ENCODE measurements at regions not wholly inside any gene's neighbourhood (a gene's known extent, or its start where the extent isn't known, plus 50 kb on each side); places are given as distances from the start of the nearest gene placed in this dataset.

DNA sequence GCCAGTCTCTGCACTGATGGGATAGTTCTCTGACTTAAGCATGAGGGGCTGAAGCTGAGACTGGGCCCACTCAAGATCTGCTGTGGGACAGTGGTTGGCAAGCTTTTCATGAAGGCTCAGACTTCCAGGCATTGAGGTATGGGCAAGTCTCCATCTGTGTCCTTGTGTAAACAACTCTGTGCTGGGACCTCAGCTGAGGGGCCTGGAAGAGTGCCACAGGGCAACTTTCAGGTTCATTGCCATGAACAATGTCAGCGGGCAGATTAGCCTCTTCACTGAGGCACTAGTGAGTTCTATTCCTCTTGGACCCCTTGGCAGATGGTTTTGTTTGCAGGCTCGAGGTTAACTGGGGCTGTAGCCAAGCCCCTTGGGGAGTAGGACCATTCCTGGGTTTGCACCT is 127.1 kb downstream of the MRPS30 start:
- intact Hi-C loops (cut with DNase I; ENCODE audit: low total_unique reads) (no loop called here), in situ Hi-C loops (cut with MboI; ENCODE audit: low sequenced_read_pairs in 4 of 4) (no loop called here)
- Histone ChIP-seq H3K27ac (no peak overlapping the region), H3K4me3 (no peak overlapping the region), H3K9me3 (no peaks in the 10 kb centered on the region), H3K4me1 (no peaks in the 10 kb centered on the region), H3K27me3 (no peaks in the 10 kb centered on the region), H3K36me3 (no peaks in the 10 kb centered on the region)
- no peak for TF ChIP-seq POLR2A (IDR thresholded peaks at IDR 0.05)
- TF ChIP-seq, protein P1, sequence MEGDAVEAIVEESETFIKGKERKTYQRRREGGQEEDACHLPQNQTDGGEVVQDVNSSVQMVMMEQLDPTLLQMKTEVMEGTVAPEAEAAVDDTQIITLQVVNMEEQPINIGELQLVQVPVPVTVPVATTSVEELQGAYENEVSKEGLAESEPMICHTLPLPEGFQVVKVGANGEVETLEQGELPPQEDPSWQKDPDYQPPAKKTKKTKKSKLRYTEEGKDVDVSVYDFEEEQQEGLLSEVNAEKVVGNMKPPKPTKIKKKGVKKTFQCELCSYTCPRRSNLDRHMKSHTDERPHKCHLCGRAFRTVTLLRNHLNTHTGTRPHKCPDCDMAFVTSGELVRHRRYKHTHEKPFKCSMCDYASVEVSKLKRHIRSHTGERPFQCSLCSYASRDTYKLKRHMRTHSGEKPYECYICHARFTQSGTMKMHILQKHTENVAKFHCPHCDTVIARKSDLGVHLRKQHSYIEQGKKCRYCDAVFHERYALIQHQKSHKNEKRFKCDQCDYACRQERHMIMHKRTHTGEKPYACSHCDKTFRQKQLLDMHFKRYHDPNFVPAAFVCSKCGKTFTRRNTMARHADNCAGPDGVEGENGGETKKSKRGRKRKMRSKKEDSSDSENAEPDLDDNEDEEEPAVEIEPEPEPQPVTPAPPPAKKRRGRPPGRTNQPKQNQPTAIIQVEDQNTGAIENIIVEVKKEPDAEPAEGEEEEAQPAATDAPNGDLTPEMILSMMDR (IDR thresholded peaks at IDR 0.05 in 4 of 5, conservative IDR thresholded peaks at IDR 0.05 in 1 of 5): no peak
- DNase-seq (no peak), ATAC-seq (no peak)

DNA sequence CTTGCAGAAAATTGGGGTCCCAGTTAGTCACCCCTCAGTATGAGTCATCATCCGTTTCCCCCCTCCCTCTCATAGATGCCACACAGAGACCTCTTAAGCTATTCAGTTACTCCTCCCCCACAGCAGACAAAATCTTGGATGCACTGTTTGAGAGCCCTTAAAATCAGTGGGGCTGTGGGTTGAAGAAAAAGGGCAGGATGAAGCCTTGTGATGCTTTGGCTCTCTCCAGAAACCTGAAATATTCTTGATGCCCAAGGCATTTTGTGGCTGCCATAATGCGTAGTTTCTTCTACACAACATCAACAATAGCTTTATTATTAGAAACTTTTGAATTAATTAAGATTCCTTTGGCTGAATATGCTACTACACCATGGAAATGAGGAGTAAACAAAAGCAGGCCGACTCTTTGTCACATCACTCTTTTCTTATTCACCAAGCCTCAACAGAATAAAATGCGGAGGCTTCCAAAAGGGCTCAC is 133.8 kb downstream of the MRPS30 start:
- no peaks in the 10 kb centered on the region for H3K27me3 ChIP-seq
- no peak for ATAC-seq
- no peak overlapping the region for H3K27ac ChIP-seq
- no peaks in the 10 kb centered on the region for H3K36me3 ChIP-seq
- DNase-seq: no peak
- H3K9me3 ChIP-seq: no peaks in the 10 kb centered on the region
- in situ Hi-C loops (cut with MboI; ENCODE audit: low sequenced_read_pairs in 4 of 4) (no loop called here), intact Hi-C loops (cut with DNase I; ENCODE audit: low total_unique reads) (no loop called here)
- no peak overlapping the region for H3K4me3 ChIP-seq
- no peaks in the 10 kb centered on the region for H3K4me1 ChIP-seq
- TF ChIP-seq, protein P1 (IDR thresholded peaks at IDR 0.05 in 4 of 5, conservative IDR thresholded peaks at IDR 0.05 in 1 of 5): no peak
- no peak for TF ChIP-seq POLR2A (IDR thresholded peaks at IDR 0.05)

DNA sequence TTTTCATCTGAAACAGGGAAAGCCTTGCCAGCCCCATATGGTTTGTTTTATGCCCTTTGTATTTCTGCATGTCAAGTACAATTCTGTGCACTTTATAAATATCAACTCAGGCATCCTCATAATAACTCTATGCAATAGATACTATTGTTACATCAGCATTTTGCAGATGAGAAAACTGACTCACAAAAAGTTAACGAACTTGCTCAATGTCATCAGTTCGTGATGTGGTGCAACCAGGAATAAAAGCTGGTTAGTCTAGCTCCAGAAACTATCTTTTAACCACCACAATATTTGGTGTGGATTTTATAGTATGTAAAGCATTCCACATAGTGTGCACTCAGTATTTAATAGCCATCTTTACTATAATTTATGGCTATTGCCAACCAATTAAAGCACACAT is 134.9 kb downstream of the MRPS30 start:
- DNase-seq (no peak), ATAC-seq (no peak)
- intact Hi-C loops (cut with DNase I; ENCODE audit: low total_unique reads): no loop called here
- TF ChIP-seq POLR2A (IDR thresholded peaks at IDR 0.05): no peak
- TF ChIP-seq, protein P1 (IDR thresholded peaks at IDR 0.05 in 4 of 5, conservative IDR thresholded peaks at IDR 0.05 in 1 of 5): no peak
- Histone ChIP-seq H3K27ac (no peak overlapping the region), H3K4me3 (no peak overlapping the region), H3K4me1 (no peaks in the 10 kb centered on the region), H3K27me3 (no peaks in the 10 kb centered on the region), H3K36me3 (no peaks in the 10 kb centered on the region), H3K9me3 (no peaks in the 10 kb centered on the region)
- in situ Hi-C loops (cut with MboI; ENCODE audit: low sequenced_read_pairs in 4 of 4): no loop called here

DNA sequence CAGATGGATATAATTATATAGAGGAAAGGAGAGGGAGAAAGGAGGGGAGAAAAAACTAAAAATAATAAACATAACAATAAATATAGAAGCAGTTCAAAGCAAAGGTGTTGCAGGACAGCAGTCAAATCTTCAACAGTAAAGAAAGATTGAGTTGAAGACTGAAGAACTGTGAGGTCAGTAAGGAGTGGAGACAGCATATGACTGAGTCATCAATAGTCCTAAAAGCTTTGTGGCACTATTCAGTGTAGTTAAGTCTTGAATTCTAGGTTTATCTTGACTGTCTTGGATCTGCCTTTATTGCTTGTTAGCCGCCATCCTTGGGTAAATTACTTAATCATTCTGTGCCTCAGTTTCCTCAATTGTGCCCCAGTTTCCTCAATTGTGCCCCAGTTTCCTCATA is 137.0 kb downstream of the MRPS30 start:
- Histone ChIP-seq H3K27me3 (no peaks in the 10 kb centered on the region), H3K27ac (no peak overlapping the region), H3K36me3 (no peaks in the 10 kb centered on the region), H3K4me1 (no peaks in the 10 kb centered on the region), H3K9me3 (no peaks in the 10 kb centered on the region), H3K4me3 (no peak overlapping the region)
- no peak for TF ChIP-seq POLR2A (IDR thresholded peaks at IDR 0.05)
- TF ChIP-seq, protein P1 (IDR thresholded peaks at IDR 0.05 in 4 of 5, conservative IDR thresholded peaks at IDR 0.05 in 1 of 5): no peak
- ATAC-seq (no peak), DNase-seq (no peak)
- in situ Hi-C loops (cut with MboI; ENCODE audit: low sequenced_read_pairs in 4 of 4) (no loop called here), intact Hi-C loops (cut with DNase I; ENCODE audit: low total_unique reads) (no loop called here)

DNA sequence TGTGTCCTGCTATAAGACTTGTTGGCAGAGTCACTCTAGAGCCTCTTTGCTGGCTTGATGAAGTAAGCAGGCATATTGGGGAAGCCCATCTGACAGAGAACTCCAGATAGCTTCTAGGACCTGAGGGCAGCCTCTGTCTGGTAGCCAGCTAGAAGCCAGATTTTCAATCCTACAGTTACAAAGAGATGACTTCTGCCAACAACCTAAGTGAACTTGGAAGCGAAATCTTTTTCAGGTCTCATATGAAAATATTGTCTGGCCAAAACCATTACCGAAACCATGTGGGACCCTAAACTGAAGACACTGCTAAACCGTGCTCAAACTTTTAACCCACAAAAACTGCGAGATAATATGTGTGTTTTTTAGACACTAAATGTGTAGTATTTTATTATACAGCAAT is 140.9 kb downstream of the MRPS30 start:
- intact Hi-C loops (cut with DNase I; ENCODE audit: low total_unique reads): no loop called here

More for the DNA sequence above, 140.9 kb downstream of the MRPS30 start:
- no peak overlapping the region for H3K27ac ChIP-seq
- no peaks in the 10 kb centered on the region for H3K27me3 ChIP-seq
- H3K4me3 ChIP-seq: no peak overlapping the region
- H3K36me3 ChIP-seq: no peaks in the 10 kb centered on the region
- no peaks in the 10 kb centered on the region for H3K9me3 ChIP-seq
- no peak for TF ChIP-seq POLR2A (IDR thresholded peaks at IDR 0.05)
- TF ChIP-seq, protein P1 (IDR thresholded peaks at IDR 0.05 in 4 of 5, conservative IDR thresholded peaks at IDR 0.05 in 1 of 5): no peak
- in situ Hi-C loops (cut with MboI; ENCODE audit: low sequenced_read_pairs in 4 of 4): no loop called here
- DNase-seq (no peak), ATAC-seq (no peak)
- no peaks in the 10 kb centered on the region for H3K4me1 ChIP-seq

Measured in gastrocnemius medialis (tissue), 4 donors.